GM23248 (cell line): ENCODE measurements at regions not wholly inside any gene's neighbourhood (a gene's known extent, or its start where the extent isn't known, plus 50 kb on each side); places are given as distances from the start of the nearest gene placed in this dataset.

Experiments
- DNase-seq: peaks from one replicate; pipeline ENCODE4 v3.0.0-alpha.2; 2015
- H2AFZ ChIP-seq: fragments of 200-600 bp; sonication (generic); 2 replicates; pipeline ENCODE4 v1.6.1; 2016; ENCODE audit warnings: antibody characterized with exemption
- H3F3A ChIP-seq: fragments of 200-600 bp; sonication (generic); 2 replicates; pipeline ENCODE4 v1.6.1; 2016; ENCODE audit warnings: mild to moderate bottlenecking, antibody characterized with exemption, mixed run types; ENCODE audit not compliant: insufficient read depth
- H3K27ac ChIP-seq: fragments of 200-600 bp; sonication (generic); 2 replicates; pipeline ENCODE4 v1.5.1; 2016; ENCODE audit warnings: mild to moderate bottlenecking
- H3K27me3 ChIP-seq: fragments of 200-600 bp; sonication (generic); replicated peaks from 2 replicates; pipeline ENCODE4 v1.6.1; 2016; ENCODE audit warnings: mild to moderate bottlenecking; ENCODE audit not compliant: insufficient read depth
- H3K36me3 ChIP-seq: fragments of 200-600 bp; sonication (generic); 2 replicates; pipeline ENCODE4 v1.6.1; 2016; ENCODE audit warnings: low read depth, mild to moderate bottlenecking
- H3K4me1 ChIP-seq: fragments of 200-600 bp; sonication (generic); 2 replicates; pipeline ENCODE4 v1.6.1; 2016; ENCODE audit warnings: mild to moderate bottlenecking; ENCODE audit not compliant: insufficient read depth
- H3K4me2 ChIP-seq: fragments of 200-600 bp; sonication (generic); one replicate; pipeline ENCODE4 v1.6.1; 2016; ENCODE audit warnings: mild to moderate bottlenecking; ENCODE audit not compliant: unreplicated experiment
- H3K4me3 ChIP-seq: fragments of 200-600 bp; sonication (generic); 2 replicates; pipeline ENCODE4 v1.5.1; 2016; ENCODE audit warnings: mild to moderate bottlenecking
- H3K79me2 ChIP-seq: fragments of 200-600 bp; sonication (generic); 2 replicates; pipeline ENCODE4 v1.6.1; 2016; ENCODE audit warnings: mild to moderate bottlenecking; ENCODE audit not compliant: insufficient read depth
- H3K9ac ChIP-seq: fragments of 200-600 bp; sonication (generic); 2 replicates; pipeline ENCODE4 v1.6.1; 2016; ENCODE audit warnings: mild to moderate bottlenecking
- H3K9me2 ChIP-seq: fragments of 200-600 bp; sonication (generic); 2 replicates; pipeline ENCODE4 v1.6.1; 2016; ENCODE audit warnings: mixed run types, mild to moderate bottlenecking, moderate library complexity; ENCODE audit not compliant: insufficient read depth
- H3K9me3 ChIP-seq: fragments of 200-600 bp; sonication (generic); one replicate; pipeline ENCODE4 v1.6.1; 2017; ENCODE audit warnings: low read depth
- H4K20me1 ChIP-seq: fragments of 200-600 bp; sonication (generic); 2 replicates; pipeline ENCODE4 v1.6.0; 2016; ENCODE audit not compliant: insufficient read depth
- EZH2 ChIP-seq: fragments of 200-600 bp; sonication (generic); IDR thresholded peaks from 2 replicates; pipeline ENCODE4 v1.6.1; 2018; ENCODE audit warnings: antibody characterized with exemption, mild to moderate bottlenecking; ENCODE audit not compliant: insufficient read depth, poor library complexity, severe bottlenecking
- EZH2phosphoT487 ChIP-seq: fragments of 200-600 bp; sonication (generic); IDR thresholded peaks from 2 replicates; pipeline ENCODE4 v1.6.1; 2018; ENCODE audit warnings: antibody characterized with exemption, moderate library complexity, mild to moderate bottlenecking, low read depth; ENCODE audit not compliant: insufficient read depth
- WGBS, 2 experiments: methylation state at CpG; one replicate each; pipeline ENCODE4 v1.1.6; 2015 to 2017; ENCODE audit warnings: low lambda C conversion rate in 2 of 2, low coverage in 1 of 2; ENCODE audit errors: missing lambda C conversion rate in 2 of 2; 5-methylcytosine and 5-hydroxymethylcytosine counted together
- in situ Hi-C: fragments of 300-500 bp; cut with MboI; formaldehyde crosslinking; loops from 2 replicates; pipeline ENCODE4 v1.15.0; 2020

- Histone ChIP-seq H3K4me2 (no peak overlapping the region), H3K79me2 (no peaks in the 10 kb centered on the region), H3F3A (no peaks in the 10 kb centered on the region), H3K9me2 (no peaks in the 10 kb centered on the region), H3K27ac (no peak overlapping the region), H4K20me1 (no peaks in the 10 kb centered on the region), H3K4me1 (peaks cover 5% of the 10 kb centered on the region; the same call in 1 of the 2 replicates), H3K9ac (no peak overlapping the region), H2AFZ (no peak overlapping the region), H3K27me3 (peaks cover 11% of the 10 kb centered on the region; the same call in 1 of the 2 replicates), H3K9me3 (no peaks in the 10 kb centered on the region), H3K4me3 (no peak overlapping the region), H3K36me3 (no peaks in the 10 kb centered on the region)
- WGBS, 2 experiments: 15 to 16% methylated on average over 8 of the region's 8 CpGs
- TF ChIP-seq EZH2phosphoT487 (no peak), EZH2 (no peak)
- DNase-seq: peak; percentile 56
- in situ Hi-C loops: loop anchor here (25.0 kb wide), 2 partner anchors 632 to 743 kb away; partner anchors contain the start of gene INHBB
These were observed 204.8 kb downstream of the TFCP2L1 start for GRCh38 chr2:121080013-121080772.

GRCh38 chr2:121081701-121082100 is 203.3 kb downstream of the TFCP2L1 start:
- Histone ChIP-seq H3K27me3 (peaks cover 11% of the 10 kb centered on the region; the same call in 1 of the 2 replicates), H3K9me2 (no peaks in the 10 kb centered on the region), H3K9me3 (no peaks in the 10 kb centered on the region), H2AFZ (no peak overlapping the region), H3K27ac (no peak overlapping the region), H3K36me3 (no peaks in the 10 kb centered on the region), H3K4me2 (no peak overlapping the region), H4K20me1 (no peaks in the 10 kb centered on the region), H3F3A (no peaks in the 10 kb centered on the region), H3K4me1 (no peaks in the 10 kb centered on the region), H3K79me2 (no peaks in the 10 kb centered on the region), H3K4me3 (no peak overlapping the region), H3K9ac (no peak overlapping the region)
- TF ChIP-seq EZH2: no peak
- no peak for TF ChIP-seq EZH2phosphoT487
- in situ Hi-C loops: loop anchor here (25.0 kb wide), 2 partner anchors 631 to 744 kb away; partner anchors contain the start of gene INHBB
- DNase-seq: no peak
- 71 to 78% methylated on average over 8 of the region's 8 CpGs for WGBS, 2 experiments

GRCh38 chr2:121082191-121082590 is 202.8 kb downstream of the TFCP2L1 start:
- Histone ChIP-seq H3K9me2 (no peaks in the 10 kb centered on the region), H4K20me1 (no peaks in the 10 kb centered on the region), H3K9me3 (no peaks in the 10 kb centered on the region), H3K4me3 (no peak overlapping the region), H3K4me2 (no peak overlapping the region), H2AFZ (no peak overlapping the region), H3K79me2 (no peaks in the 10 kb centered on the region), H3F3A (no peaks in the 10 kb centered on the region), H3K4me1 (no peaks in the 10 kb centered on the region), H3K27me3 (peaks cover 11% of the 10 kb centered on the region; the same call in 1 of the 2 replicates), H3K9ac (no peak overlapping the region), H3K36me3 (no peaks in the 10 kb centered on the region), H3K27ac (no peak overlapping the region)
- 56 to 60% methylated on average over 1 of the region's 1 CpG for WGBS, 2 experiments
- DNase-seq: no peak
- TF ChIP-seq EZH2 (no peak), EZH2phosphoT487 (no peak)
- in situ Hi-C loops: loop anchor here (25.0 kb wide), 2 partner anchors 630 to 745 kb away; partner anchors contain the start of gene INHBB

- 27 to 30% methylated on average over 15 of the region's 15 CpGs for WGBS, 2 experiments
- in situ Hi-C loops: loop anchor here (25.0 kb wide), 2 partner anchors 628 to 747 kb away; partner anchors contain the start of gene INHBB
These were observed 200.8 kb downstream of the TFCP2L1 start for GRCh38 chr2:121084130-121084680.

More at GRCh38 chr2:121084130-121084680, 200.8 kb downstream of the TFCP2L1 start:
- DNase-seq: peak; percentile 35
- H3K36me3 ChIP-seq: no peaks in the 10 kb centered on the region
- H3K27me3 ChIP-seq: peaks cover 15% of the 10 kb centered on the region; the same call in 1 of the 2 replicates
- no peaks in the 10 kb centered on the region for H3K79me2 ChIP-seq
- TF ChIP-seq EZH2: no peak
- TF ChIP-seq EZH2phosphoT487: no peak
- H3K9me2 ChIP-seq: no peaks in the 10 kb centered on the region
- H3K27ac ChIP-seq: no peak overlapping the region
- H3K4me2 ChIP-seq: no peak overlapping the region
- H4K20me1 ChIP-seq: no peaks in the 10 kb centered on the region
- H3K4me3 ChIP-seq: no peak overlapping the region
- H3F3A ChIP-seq: no peaks in the 10 kb centered on the region
- no peaks in the 10 kb centered on the region for H3K4me1 ChIP-seq
- H2AFZ ChIP-seq: no peak overlapping the region
- H3K9me3 ChIP-seq: no peaks in the 10 kb centered on the region
- no peak overlapping the region for H3K9ac ChIP-seq
